Small intestine (tissue), 7 donors: ENCODE measurements at regions not wholly inside any gene's neighbourhood (a gene's known extent, or its start where the extent isn't known, plus 50 kb on each side); places are given as distances from the start of the nearest gene placed in this dataset.

Source experiments
- DNase-seq, 2 donors: peaks; one replicate each; pipeline versions ENCODE4 v3.0.0 to v3.0.0-alpha.2; 2013
- FAIRE-seq: peaks from 2 replicates; lab custom pipeline; 2012; peaks lifted over from hg19 to GRCh38; lab: Jason Lieb, UNC
- H3K27ac ChIP-seq, 3 donors: one replicate each; pipeline ENCODE4 v1.5.1; 2013; ENCODE audit warnings: low read length in 2 of 3, mild to moderate bottlenecking in 2 of 3, control low read depth in 1 of 3, inconsistent platforms in 1 of 3, low read depth in 1 of 3, moderate library complexity in 1 of 3
- H3K27me3 ChIP-seq, 3 donors: one replicate each; pipeline ENCODE4 v1.6.1; 2013; ENCODE audit warnings: low read length in 3 of 3, inconsistent platforms in 1 of 3; ENCODE audit not compliant: control insufficient read depth in 3 of 3, insufficient read depth in 3 of 3
- H3K36me3 ChIP-seq, 3 donors: one replicate each; pipeline ENCODE4 v1.6.1; 2013; ENCODE audit warnings: low read length in 3 of 3, inconsistent platforms in 1 of 3, low read depth in 1 of 3, mild to moderate bottlenecking in 1 of 3, moderate library complexity in 1 of 3; ENCODE audit not compliant: control insufficient read depth in 3 of 3, insufficient read depth in 2 of 3
- H3K4me1 ChIP-seq, 3 donors: one replicate each; pipeline ENCODE4 v1.6.1; 2013; ENCODE audit warnings: low read length in 2 of 3, inconsistent platforms in 1 of 3, low read depth in 1 of 3, mild to moderate bottlenecking in 1 of 3, moderate library complexity in 1 of 3; ENCODE audit not compliant: control insufficient read depth in 3 of 3, insufficient read depth in 2 of 3
- H3K4me3 ChIP-seq, 3 donors: one replicate each; pipeline ENCODE4 v1.5.1; 2013; ENCODE audit warnings: low read length in 3 of 3, control low read depth in 1 of 3, inconsistent platforms in 1 of 3, low read depth in 1 of 3, mild to moderate bottlenecking in 1 of 3, moderate library complexity in 1 of 3
- H3K9me3 ChIP-seq, 2 donors: one replicate each; pipeline ENCODE4 v1.6.1; 2013; ENCODE audit warnings: low read depth in 1 of 2, low read length in 1 of 2; ENCODE audit not compliant: control insufficient read depth in 2 of 2, insufficient read depth in 1 of 2
- WGBS, 3 donors: extraction: QIAGEN DNeasy Blood & Tissue Kit; methylation state at CpG; one replicate each; pipeline ENCODE4 v1.1.7; 2013; 5-methylcytosine and 5-hydroxymethylcytosine counted together
- donor health status: healthy with polysubstance abuse.
- donor health status: control.
- donor health status: control.
- donor health status: Bipolar disorder and iron deficiency.
- donor health status: healthy.

GRCh38 chr21:20570824-20571232 lies 427.4 kb upstream of the NCAM2 start:
- Histone ChIP-seq H3K4me1 (no peaks in the 10 kb centered on the region), H3K27ac (no peak overlapping the region), H3K36me3 (no peaks in the 10 kb centered on the region), H3K27me3 (no peaks in the 10 kb centered on the region), H3K9me3 (no peaks in the 10 kb centered on the region), H3K4me3 (no peak overlapping the region)
- FAIRE-seq (no peak), DNase-seq (no peak)
- 46 to 53% (median 50%) methylated on average over 2 of the region's 2 CpGs for WGBS, 3 donors

GRCh38 chr21:20572582-20572981 lies 425.6 kb upstream of the NCAM2 start:
- DNase-seq: no peak
- no peaks in the 10 kb centered on the region for H3K4me1 ChIP-seq
- WGBS, 3 donors: 69 to 80% (median 74%) methylated on average over 4 of the region's 4 CpGs
- no peak overlapping the region for H3K4me3 ChIP-seq
- H3K36me3 ChIP-seq: no peaks in the 10 kb centered on the region
- no peaks in the 10 kb centered on the region for H3K9me3 ChIP-seq
- no peaks in the 10 kb centered on the region for H3K27me3 ChIP-seq
- no peak for FAIRE-seq
- H3K27ac ChIP-seq: no peak overlapping the region

DNA sequence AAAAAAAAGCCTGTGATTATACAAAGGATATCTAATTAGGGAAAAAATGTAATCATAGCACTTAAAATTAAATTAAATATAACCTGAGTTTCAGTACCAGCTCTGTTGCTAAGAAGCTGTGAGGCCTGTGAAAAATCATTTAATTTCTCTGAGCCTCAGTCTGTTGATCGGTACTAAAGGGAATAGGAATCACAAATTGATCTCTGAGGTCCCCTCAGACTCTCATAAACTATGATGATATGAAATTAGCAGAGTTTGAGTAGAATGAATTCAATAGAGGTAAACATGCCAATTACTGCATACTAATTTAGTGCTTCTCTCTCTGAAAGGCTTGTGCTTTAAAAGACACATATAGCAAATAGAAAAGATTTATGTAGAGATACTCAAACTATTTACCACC lies 416.8 kb upstream of the NCAM2 start:
- no peaks in the 10 kb centered on the region for H3K9me3 ChIP-seq
- no peaks in the 10 kb centered on the region for H3K4me1 ChIP-seq
- FAIRE-seq (no peak), DNase-seq (no peak)
- no peak overlapping the region for H3K27ac ChIP-seq
- no peaks in the 10 kb centered on the region for H3K36me3 ChIP-seq
- H3K27me3 ChIP-seq: no peaks in the 10 kb centered on the region
- WGBS, 3 donors: 79 to 81% (median 79%) methylated on average over 1 of the region's 1 CpG
- no peak overlapping the region for H3K4me3 ChIP-seq

- H3K36me3 ChIP-seq: no peaks in the 10 kb centered on the region
- WGBS, 3 donors: 68 to 82% (median 68%) methylated on average over 1 of the region's 1 CpG
- no peak for FAIRE-seq
These were observed 406.9 kb upstream of the NCAM2 start for GRCh38 chr21:20591284-20591683.

DNA sequence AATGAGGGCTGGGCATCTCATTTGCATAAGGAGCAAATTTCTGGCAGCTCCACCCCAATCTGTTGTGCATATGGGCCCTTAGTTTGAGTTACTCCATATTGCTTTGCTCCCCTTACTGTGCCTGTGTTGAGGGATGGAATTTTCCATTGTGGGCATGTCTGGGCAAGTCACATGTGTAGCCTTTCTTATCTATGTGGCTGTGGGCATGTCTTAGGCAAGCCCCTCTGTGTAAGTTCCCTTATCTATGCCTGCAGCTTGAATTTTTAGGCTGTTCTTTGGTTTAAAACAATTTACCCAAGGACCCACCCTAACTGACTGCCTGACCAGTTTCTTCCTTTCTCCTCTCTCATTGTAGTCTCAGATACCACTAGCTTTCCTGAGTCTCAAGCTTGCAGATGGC lies 405.7 kb upstream of the NCAM2 start:
- Histone ChIP-seq H3K4me1 (no peaks in the 10 kb centered on the region), H3K4me3 (no peak overlapping the region), H3K27ac (no peak overlapping the region), H3K9me3 (no peaks in the 10 kb centered on the region), H3K36me3 (no peaks in the 10 kb centered on the region), H3K27me3 (no peaks in the 10 kb centered on the region)
- DNase-seq (no peak), FAIRE-seq (no peak)

More at GRCh38 chr21:20591284-20591683, 406.9 kb upstream of the NCAM2 start:
- Histone ChIP-seq H3K4me3 (no peak overlapping the region), H3K27me3 (no peaks in the 10 kb centered on the region), H3K4me1 (no peaks in the 10 kb centered on the region), H3K9me3 (no peaks in the 10 kb centered on the region), H3K27ac (no peak overlapping the region)
- DNase-seq: no peak

DNA sequence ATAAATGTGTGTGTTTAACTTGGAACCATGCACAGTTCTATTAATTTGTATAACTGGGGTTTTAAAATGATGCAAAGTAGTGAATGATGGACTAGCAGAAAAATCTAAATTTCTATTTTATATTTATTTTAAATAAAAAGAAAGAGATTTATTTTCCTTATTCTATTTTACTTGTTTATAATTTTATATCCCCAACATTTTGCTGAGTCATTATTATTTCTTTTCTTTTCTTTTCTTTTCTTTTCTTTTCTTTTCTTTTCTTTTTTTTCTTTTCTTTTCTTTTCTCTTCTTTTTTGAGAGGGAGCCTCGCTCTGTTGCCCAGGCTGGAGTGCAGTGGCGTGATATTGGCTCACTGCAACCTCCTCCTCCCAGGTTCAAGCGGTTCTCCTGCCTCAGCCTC lies 395.0 kb upstream of the NCAM2 start:
- H3K4me3 ChIP-seq: no peak overlapping the region

DNA sequence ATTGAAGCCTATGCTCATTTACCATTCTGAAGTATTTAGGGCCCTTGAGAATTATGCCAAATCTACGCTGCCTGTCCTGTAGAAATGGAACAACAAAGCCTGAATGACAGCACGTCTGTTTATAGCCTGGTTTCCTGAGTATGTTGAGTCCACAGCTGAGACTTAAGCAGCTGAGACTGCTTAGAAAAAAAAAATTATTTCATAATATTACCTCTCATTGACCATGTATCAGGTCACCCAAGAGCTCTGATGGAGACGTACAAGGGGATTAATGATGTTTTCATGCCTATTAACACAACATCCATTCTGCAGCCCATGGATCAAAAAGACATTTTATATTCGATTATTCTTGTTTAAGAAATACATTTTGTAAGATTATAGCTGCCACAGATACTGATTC lies 387.2 kb upstream of the NCAM2 start:
- Histone ChIP-seq H3K27me3 (no peaks in the 10 kb centered on the region), H3K27ac (no peak overlapping the region), H3K4me3 (no peak overlapping the region), H3K4me1 (no peaks in the 10 kb centered on the region), H3K36me3 (no peaks in the 10 kb centered on the region), H3K9me3 (peaks cover 0 to 2% of the 10 kb centered on the region in 2 donors)
- DNase-seq: no peak
- 62 to 74% (median 71%) methylated on average over 4 of the region's 4 CpGs for WGBS, 3 donors
- no peak for FAIRE-seq

More for the DNA sequence above, 395.0 kb upstream of the NCAM2 start:
- Histone ChIP-seq H3K27ac (no peak overlapping the region), H3K9me3 (peaks cover 3% of the 10 kb centered on the region in 2 donors), H3K27me3 (no peaks in the 10 kb centered on the region), H3K36me3 (no peaks in the 10 kb centered on the region), H3K4me1 (no peaks in the 10 kb centered on the region)
- 74 to 86% (median 79%) methylated on average over 2 to 3 of the region's 3 CpGs for WGBS, 3 donors
- no peak for DNase-seq
- no peak for FAIRE-seq

- FAIRE-seq (no peak), DNase-seq (no peak)
- H3K4me1 ChIP-seq: no peaks in the 10 kb centered on the region
- H3K27ac ChIP-seq: no peak overlapping the region
- no peak overlapping the region for H3K4me3 ChIP-seq
- WGBS, 3 donors: 11 to 57% (median 16%) methylated on average over 2 of the region's 2 CpGs
- no peaks in the 10 kb centered on the region for H3K36me3 ChIP-seq
- no peaks in the 10 kb centered on the region for H3K9me3 ChIP-seq
- H3K27me3 ChIP-seq: no peaks in the 10 kb centered on the region
These were observed 384.6 kb upstream of the NCAM2 start for GRCh38 chr21:20613654-20614053.

GRCh38 chr21:20617130-20617529 lies 381.1 kb upstream of the NCAM2 start:
- no peaks in the 10 kb centered on the region for H3K36me3 ChIP-seq
- 24 to 39% (median 28%) methylated on average over 6 of the region's 6 CpGs for WGBS, 3 donors
- no peaks in the 10 kb centered on the region for H3K4me1 ChIP-seq
- H3K27ac ChIP-seq: no peak overlapping the region
- no peaks in the 10 kb centered on the region for H3K9me3 ChIP-seq
- DNase-seq (no peak), FAIRE-seq (no peak)
- H3K4me3 ChIP-seq: no peak overlapping the region
- no peaks in the 10 kb centered on the region for H3K27me3 ChIP-seq
